HG03442 (cell line): ENCODE measurements at regions not wholly inside any gene's neighbourhood (a gene's known extent, or its start where the extent isn't known, plus 50 kb on each side); places are given as distances from the start of the nearest gene placed in this dataset.
"Not testable (repeated sequence)": the region's sequence is repeated elsewhere in the genome, so short reads cannot be mapped to it uniquely, and the experiment has no call there.

Experiments
- ATAC-seq: cut with Tn5 transposase; IDR thresholded peaks from one replicate; pipeline ENCODE4 v1.9.1; 2021; ENCODE audit warnings: mild to moderate bottlenecking, moderate library complexity; ENCODE audit not compliant: unreplicated experiment

GRCh38 chr15:66864086-66864830 lies 162.2 kb downstream of the SMAD6 start:
- ATAC-seq: no peak

DNA sequence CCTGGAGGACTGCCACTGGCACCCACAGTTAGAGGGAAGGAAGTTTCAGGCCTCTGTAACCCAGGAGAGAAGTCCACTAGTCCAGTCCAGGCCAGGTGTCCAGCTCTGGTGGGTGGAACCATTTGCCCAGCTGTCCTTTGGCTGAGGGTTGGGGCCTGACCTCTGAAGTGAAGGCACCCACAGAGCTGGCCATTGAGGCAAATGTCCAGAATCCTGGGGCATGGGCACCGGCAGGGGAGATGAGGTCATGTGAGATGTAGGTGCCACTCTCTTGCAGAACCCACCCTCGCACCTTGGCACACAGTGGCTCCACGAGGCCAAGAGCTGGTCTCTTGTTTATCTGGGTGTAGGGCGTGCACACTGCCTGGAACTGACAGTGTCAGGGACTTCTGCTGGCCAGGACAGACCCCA lies 162.8 kb downstream of the SMAD6 start:
- ATAC-seq: no peak

DNA sequence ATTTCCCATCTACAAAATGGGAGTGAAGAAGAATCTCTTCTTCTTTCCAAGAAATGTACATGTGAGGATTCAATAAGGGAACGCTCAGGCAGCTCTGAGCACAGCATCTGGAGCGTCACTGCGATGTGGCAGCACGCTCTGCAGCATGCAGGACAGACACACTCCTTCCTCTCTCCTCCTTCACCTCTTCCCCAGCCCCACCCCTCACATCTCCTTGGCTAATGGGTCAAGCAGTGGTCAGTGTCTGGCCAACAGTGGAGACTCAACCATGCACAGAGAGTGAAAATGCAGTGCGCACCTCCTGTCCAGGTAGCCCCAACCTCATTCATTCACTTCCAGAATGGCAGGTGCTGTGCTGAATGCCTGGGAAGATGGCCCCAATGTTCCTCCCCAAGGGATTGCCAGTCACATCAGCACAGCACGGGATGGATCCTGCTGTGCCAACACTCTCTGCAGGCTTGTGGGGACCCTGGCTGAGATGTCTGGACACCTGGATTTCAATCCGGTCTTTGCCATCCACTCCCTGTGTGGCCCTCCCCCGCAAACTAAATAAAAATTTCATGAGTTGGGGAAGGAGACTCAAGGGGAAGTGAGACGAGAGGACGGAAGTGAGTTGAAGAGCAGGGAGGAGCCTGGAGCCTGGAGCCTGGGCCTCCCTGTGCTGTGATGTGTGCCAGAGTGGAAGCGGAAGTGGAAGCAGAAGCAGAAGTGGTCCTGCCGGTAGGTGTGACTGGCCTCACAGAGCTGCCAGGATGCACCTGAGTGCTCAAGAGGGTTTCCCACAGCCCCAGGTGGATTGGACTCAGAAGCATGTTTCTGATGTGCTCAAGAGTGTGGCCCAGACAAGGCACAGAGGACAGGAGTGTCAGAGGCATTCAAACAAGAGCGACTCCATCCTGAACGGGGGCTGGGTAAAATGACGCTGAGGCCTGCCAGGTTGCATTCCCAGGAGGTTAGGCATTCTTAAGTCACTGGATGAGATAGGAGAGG lies 163.9 kb downstream of the SMAD6 start:
- ATAC-seq: peak; percentile 69

DNA sequence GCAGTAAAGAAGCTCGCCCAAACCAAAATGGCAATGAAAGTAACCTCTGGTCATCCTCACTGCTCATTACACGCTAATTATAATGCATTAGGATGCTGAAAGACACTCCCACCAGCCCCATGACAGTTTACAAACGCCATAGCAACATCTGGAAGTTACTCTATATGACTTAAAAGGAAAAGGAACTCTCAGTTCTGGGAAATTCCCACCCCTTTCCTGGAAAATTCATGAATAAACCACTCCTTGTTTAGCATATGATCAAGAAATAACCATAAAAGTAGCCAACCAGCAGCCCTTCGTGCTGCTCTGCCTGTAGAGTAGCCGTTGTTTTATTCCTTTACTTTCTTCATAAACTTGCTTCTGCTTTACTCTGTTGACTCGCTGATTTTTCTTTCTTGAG lies 164.6 kb downstream of the SMAD6 start:
- ATAC-seq: no peak

DNA sequence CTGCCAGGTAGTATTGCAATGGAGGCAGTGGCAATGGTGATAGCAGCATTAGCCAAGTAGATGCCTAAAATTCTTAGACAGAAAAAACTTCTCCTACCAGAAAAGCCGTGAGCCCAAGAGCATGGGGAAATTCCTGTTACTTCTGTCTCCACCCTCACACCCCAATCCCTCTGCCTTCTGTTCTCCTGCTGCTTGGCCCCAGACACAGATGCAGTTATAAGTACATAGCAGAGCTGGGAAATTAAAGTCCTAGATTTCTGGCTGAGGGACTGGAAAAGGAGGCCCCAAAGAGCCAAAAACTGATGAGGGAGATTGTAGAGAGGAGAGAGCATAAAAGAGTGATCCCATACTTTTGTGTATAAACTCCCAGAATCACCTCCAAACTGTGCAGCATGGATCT lies 166.9 kb downstream of the SMAD6 start:
- ATAC-seq: no peak

DNA sequence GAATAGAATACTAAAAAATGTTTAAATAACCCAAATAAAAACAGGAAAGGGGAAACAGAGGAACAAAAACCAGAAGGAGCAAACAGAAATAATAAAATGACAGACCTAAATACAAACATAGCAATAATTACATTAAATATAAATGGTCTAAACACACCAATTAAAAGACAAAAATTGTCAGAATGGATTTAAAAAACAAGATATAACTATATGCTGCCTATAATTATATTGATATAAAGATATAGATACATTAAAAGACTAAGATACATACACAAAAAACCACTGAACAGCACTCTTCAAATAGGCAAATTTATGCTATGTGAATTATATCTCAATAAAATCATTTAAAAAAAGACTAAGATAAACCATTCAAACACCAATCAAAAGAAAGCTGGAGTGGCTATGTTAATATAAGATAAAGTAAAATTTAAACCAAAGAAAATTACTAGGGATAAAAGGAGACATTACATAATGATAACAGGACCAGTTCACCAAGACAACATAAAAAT lies 168.9 kb downstream of the SMAD6 start:
- no peak for ATAC-seq

GRCh38 chr15:66872405-66872804 lies 170.4 kb downstream of the SMAD6 start:
- no peak for ATAC-seq

- ATAC-seq: not testable (repeated sequence)
Measured at GRCh38 chr15:66873331-66873730, 171.3 kb downstream of the SMAD6 start.

DNA sequence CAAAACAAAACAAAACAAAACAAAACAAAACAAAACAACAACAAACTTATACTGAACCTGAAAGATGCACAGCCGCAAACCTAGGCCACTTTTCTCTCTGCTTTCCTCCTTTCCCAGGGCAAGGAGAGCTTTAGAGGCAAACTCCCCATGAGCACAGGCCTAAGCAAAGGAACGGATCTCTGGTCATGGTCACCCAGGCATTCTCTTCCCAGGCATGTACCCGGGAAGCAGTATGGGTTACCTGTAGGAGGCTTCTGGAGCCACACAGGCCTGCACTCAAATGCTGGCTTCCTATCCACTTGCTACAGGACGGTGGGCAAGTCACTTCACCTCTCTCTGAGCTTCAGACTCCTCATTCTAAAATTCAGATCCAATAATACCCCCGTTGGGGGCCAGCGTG lies 171.8 kb downstream of the SMAD6 start:
- no peak for ATAC-seq

GRCh38 chr15:66875588-66876420 lies 173.8 kb downstream of the SMAD6 start:
- no peak for ATAC-seq

DNA sequence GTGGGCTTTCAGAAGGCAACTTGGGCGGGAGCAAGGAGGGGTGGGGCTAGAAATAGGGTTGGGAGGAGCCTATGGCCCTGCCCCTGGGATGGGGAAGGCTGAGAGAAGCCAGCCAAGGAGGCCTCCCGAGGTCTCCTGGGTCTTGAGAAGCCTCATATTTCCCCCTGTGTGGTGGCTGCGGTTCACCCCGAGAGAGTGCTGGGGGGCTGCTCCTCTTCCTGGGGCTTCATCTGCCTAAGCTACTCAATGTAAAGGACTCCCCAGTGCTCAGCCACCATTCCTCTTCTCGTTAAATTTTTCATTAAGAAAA lies 174.3 kb downstream of the SMAD6 start:
- ATAC-seq: no peak

GRCh38 chr15:66876731-66877476 lies 174.9 kb downstream of the SMAD6 start:
- no peak for ATAC-seq

GRCh38 chr15:66877477-66878271 lies 175.6 kb downstream of the SMAD6 start:
- no peak for ATAC-seq

- ATAC-seq: no peak
Measured at GRCh38 chr15:66878761-66879160, 176.7 kb downstream of the SMAD6 start.

DNA sequence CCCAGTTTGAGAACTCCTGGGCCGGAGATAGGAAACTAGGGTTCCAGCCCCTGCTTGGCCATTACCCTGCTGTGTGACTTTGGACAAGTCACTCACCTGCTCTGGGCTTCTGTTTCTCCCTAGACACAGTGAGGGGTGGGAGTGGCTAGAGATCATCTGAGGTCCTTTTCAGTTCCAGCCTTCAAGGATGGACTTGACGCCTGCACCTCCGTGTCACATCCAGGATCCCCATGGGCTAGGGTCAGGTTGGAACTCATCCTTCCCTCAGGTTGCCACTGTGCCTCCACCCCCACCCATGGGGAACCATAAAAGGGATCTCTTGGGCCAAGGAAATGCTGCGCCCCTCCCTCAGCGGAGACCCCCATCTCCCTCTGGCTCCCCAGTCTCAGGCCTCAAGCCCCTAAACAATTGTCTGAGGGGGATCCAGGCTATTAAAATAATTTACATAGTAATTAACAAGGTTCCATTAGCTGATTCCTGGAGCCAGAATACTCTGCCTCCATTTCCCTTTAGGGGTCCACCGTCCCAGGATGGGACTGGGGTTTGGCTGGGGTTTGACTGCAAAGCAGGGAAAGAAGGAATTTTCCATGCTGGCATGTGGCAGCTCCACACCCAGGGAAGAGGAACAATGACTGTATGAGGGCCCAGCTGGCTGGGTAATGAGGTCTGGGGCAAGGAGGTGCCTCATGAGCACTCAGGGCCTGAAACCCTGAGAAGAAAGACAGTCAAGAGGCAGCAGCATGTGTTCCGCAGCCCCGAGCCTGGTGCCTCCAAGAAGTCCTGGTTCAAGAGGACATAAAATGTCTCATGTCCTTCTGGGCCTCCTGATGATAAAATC lies 177.7 kb downstream of the SMAD6 start:
- no peak for ATAC-seq

- ATAC-seq: no peak
Measured at GRCh38 chr15:66880380-66881155, 178.5 kb downstream of the SMAD6 start.

- ATAC-seq: no peak
Measured at GRCh38 chr15:66881173-66881905, 179.3 kb downstream of the SMAD6 start.
